ENCODE measurements at regions not wholly inside any gene's neighbourhood (a gene's known extent, or its start where the extent isn't known, plus 50 kb on each side); places are given as distances from the start of the nearest gene placed in this dataset.

DNA sequence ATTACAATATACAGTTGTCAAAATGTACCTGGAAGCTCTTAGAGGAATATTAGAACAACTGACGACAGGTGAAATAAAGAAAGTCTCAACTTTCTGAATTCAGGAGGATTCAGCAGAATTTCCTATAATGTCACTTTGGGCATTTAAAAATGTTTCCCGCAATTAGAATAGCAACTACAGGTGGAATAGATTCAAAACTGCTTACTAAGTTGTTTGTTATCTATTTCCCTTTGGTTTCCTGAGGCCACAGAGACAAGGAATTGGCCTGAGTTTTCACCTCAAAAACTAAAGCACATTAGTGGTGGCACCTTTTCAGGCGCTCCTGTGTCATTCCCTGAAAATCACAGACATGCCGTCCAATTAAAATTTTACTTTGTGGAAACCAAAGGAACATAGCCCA, 729.2 kb upstream of the FANCL start:
- no peak for DNase-seq (ENCODE audit: low read depth in 1 of 2, low spot score in 1 of 2)
- Histone ChIP-seq H3K27me3 (ENCODE audit: insufficient read depth, poor library complexity, severe bottlenecking) (no peaks in the 10 kb centered on the region), H3K4me3 (replicated peaks; ENCODE audit: insufficient read depth, low read length) (no peak overlapping the region), H3K27ac (replicated peaks) (no peak overlapping the region)
- no peak for TF ChIP-seq POLR2AphosphoS5 (IDR thresholded peaks at IDR 0.05; ENCODE audit: low read depth)

DNA sequence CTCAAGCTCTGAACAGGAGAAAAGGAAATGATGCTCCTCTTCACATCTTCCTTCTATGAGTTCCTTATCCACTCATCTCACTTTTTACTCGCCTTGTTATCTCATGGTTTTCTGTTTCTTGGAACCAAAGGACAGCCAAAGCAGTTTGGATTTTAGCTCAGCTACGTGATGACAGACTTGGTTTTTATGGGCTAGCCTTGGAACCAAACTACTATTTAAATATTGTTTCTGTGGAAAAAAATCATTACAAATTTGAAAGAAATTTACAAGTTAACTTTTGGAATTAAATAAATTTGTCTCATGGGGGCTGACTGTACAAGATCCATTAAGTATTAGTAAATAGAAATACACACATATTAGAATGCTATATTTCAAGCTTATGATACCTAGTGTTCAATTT, 727.8 kb upstream of the FANCL start:
- no peak for TF ChIP-seq POLR2AphosphoS5 (IDR thresholded peaks at IDR 0.05; ENCODE audit: low read depth)
- H3K4me3 ChIP-seq (replicated peaks; ENCODE audit: insufficient read depth, low read length), result no peak overlapping the region
- H3K27ac ChIP-seq (replicated peaks), result no peak overlapping the region
- H3K27me3 ChIP-seq (ENCODE audit: insufficient read depth, poor library complexity, severe bottlenecking), result no peaks in the 10 kb centered on the region
- no peak for DNase-seq (ENCODE audit: low read depth in 1 of 2, low spot score in 1 of 2)

DNA sequence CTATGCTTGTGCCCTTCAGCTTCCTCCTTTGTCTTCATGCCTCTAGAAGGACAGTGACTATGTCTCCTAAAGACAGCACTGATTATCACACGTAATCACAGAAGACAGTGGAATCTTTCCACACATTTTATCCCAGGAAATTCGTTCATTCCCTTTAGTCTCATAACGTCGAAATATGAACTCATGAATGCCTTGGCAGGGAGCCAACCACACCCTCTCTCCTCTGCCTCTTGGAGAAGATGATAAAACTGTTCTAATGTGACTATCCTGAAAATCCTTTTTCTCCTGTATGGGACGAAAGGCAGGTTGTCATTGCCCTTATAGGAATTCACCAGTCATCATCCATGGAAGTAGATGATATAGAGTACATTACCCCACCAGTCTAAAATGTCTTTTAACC, 726.6 kb upstream of the FANCL start:
- no peaks in the 10 kb centered on the region for H3K27me3 ChIP-seq (ENCODE audit: insufficient read depth, poor library complexity, severe bottlenecking)
- H3K4me3 ChIP-seq (replicated peaks; ENCODE audit: insufficient read depth, low read length), result no peak overlapping the region
- no peak overlapping the region for H3K27ac ChIP-seq (replicated peaks)
- TF ChIP-seq POLR2AphosphoS5 (IDR thresholded peaks at IDR 0.05; ENCODE audit: low read depth) (no peak), SPI1 (IDR thresholded peaks at IDR 0.05; ENCODE audit: borderline replicate concordance, low read depth) (no peak), GABPA (IDR thresholded peaks at IDR 0.05; ENCODE audit: low read depth) (no peak)
- TF ChIP-seq, protein P1, sequence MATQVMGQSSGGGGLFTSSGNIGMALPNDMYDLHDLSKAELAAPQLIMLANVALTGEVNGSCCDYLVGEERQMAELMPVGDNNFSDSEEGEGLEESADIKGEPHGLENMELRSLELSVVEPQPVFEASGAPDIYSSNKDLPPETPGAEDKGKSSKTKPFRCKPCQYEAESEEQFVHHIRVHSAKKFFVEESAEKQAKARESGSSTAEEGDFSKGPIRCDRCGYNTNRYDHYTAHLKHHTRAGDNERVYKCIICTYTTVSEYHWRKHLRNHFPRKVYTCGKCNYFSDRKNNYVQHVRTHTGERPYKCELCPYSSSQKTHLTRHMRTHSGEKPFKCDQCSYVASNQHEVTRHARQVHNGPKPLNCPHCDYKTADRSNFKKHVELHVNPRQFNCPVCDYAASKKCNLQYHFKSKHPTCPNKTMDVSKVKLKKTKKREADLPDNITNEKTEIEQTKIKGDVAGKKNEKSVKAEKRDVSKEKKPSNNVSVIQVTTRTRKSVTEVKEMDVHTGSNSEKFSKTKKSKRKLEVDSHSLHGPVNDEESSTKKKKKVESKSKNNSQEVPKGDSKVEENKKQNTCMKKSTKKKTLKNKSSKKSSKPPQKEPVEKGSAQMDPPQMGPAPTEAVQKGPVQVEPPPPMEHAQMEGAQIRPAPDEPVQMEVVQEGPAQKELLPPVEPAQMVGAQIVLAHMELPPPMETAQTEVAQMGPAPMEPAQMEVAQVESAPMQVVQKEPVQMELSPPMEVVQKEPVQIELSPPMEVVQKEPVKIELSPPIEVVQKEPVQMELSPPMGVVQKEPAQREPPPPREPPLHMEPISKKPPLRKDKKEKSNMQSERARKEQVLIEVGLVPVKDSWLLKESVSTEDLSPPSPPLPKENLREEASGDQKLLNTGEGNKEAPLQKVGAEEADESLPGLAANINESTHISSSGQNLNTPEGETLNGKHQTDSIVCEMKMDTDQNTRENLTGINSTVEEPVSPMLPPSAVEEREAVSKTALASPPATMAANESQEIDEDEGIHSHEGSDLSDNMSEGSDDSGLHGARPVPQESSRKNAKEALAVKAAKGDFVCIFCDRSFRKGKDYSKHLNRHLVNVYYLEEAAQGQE (IDR thresholded peaks at IDR 0.05; ENCODE audit: insufficient replicate concordance, low read depth), result no peak
- TF ChIP-seq, protein P2, sequence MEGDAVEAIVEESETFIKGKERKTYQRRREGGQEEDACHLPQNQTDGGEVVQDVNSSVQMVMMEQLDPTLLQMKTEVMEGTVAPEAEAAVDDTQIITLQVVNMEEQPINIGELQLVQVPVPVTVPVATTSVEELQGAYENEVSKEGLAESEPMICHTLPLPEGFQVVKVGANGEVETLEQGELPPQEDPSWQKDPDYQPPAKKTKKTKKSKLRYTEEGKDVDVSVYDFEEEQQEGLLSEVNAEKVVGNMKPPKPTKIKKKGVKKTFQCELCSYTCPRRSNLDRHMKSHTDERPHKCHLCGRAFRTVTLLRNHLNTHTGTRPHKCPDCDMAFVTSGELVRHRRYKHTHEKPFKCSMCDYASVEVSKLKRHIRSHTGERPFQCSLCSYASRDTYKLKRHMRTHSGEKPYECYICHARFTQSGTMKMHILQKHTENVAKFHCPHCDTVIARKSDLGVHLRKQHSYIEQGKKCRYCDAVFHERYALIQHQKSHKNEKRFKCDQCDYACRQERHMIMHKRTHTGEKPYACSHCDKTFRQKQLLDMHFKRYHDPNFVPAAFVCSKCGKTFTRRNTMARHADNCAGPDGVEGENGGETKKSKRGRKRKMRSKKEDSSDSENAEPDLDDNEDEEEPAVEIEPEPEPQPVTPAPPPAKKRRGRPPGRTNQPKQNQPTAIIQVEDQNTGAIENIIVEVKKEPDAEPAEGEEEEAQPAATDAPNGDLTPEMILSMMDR (IDR thresholded peaks at IDR 0.05; ENCODE audit: insufficient read depth, low read length), result no peak
- no peak for DNase-seq (ENCODE audit: low read depth in 1 of 2, low spot score in 1 of 2)

DNA sequence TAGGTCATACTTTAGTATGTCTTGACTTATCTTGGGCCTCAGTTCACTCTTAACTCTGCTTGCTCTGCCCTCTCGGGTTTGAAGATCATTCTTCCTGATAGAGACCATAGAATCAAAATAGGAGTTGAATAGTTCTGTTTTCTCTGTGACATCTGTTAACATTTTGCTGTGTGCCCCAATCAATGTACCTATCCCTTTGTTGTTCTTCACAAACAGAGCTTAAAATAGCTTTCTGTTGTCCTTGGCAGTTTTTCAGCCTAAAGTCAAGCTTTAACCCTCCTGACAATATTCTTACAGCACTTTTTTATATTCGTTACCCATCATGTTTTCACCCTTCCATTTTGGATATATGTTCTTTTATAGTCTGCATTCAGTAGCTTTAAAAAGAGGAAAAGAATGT, 724.5 kb upstream of the FANCL start:
- Histone ChIP-seq H3K27ac (replicated peaks) (no peak overlapping the region), H3K4me3 (replicated peaks; ENCODE audit: insufficient read depth, low read length) (no peak overlapping the region), H3K27me3 (ENCODE audit: insufficient read depth, poor library complexity, severe bottlenecking) (no peaks in the 10 kb centered on the region)
- TF ChIP-seq, protein P2 (IDR thresholded peaks at IDR 0.05; ENCODE audit: insufficient read depth, low read length), result no peak
- TF ChIP-seq GABPA (IDR thresholded peaks at IDR 0.05; ENCODE audit: low read depth), result no peak
- DNase-seq (ENCODE audit: low read depth in 1 of 2, low spot score in 1 of 2), result no peak

DNA sequence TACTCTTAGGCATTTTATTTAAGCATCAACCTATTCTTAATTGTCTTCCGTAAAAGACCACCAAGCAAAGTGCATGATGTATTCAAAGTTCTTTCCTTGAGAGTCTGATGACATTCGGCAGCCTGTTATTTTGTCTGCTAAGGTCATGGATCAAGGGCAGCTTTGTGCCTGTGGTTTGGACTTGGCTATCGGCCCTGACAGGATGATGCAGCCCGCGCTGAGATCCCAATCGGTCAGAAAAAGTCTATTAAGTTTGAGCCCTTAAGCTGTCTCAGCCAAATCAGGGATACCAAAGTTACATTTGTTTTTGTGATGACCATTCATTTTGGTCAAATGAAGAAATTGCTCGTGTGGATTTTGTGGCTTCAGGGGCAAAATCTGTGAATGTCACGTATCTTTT, 718.9 kb upstream of the FANCL start:
- H3K27ac ChIP-seq (replicated peaks), result no peak overlapping the region
- H3K4me3 ChIP-seq (replicated peaks; ENCODE audit: insufficient read depth, low read length), result no peak overlapping the region
- H3K27me3 ChIP-seq (ENCODE audit: insufficient read depth, poor library complexity, severe bottlenecking), result no peaks in the 10 kb centered on the region
- DNase-seq (ENCODE audit: low read depth in 1 of 2, low spot score in 1 of 2), result no peak
- TF ChIP-seq, protein P2 (IDR thresholded peaks at IDR 0.05; ENCODE audit: insufficient read depth, low read length), result no peak
- TF ChIP-seq GABPA (IDR thresholded peaks at IDR 0.05; ENCODE audit: low read depth) (no peak), POLR2AphosphoS5 (IDR thresholded peaks at IDR 0.05; ENCODE audit: low read depth) (no peak), SPI1 (IDR thresholded peaks at IDR 0.05; ENCODE audit: borderline replicate concordance, low read depth) (no peak)
- TF ChIP-seq, protein P1 (IDR thresholded peaks at IDR 0.05; ENCODE audit: insufficient replicate concordance, low read depth), result no peak

Measured in HL-60 (cell line).